Endothelial cell of umbilical vein (primary cell): ENCODE measurements at regions not wholly inside any gene's neighbourhood (a gene's known extent, or its start where the extent isn't known, plus 50 kb on each side); places are given as distances from the start of the nearest gene placed in this dataset.

Source experiments
- MYC ChIP-seq: IDR thresholded peaks from one replicate; pipeline ENCODE4 v1.6.1; 2011; ENCODE audit warnings: mild to moderate bottlenecking, low read depth, low read length
- POLR2AphosphoS5 ChIP-seq: IDR thresholded peaks from 2 replicates; pipeline ENCODE4 v1.6.1; 2012; ENCODE audit warnings: low read depth, mild to moderate bottlenecking, control low read depth, low read length, moderate library complexity; ENCODE audit not compliant: insufficient read depth

DNA sequence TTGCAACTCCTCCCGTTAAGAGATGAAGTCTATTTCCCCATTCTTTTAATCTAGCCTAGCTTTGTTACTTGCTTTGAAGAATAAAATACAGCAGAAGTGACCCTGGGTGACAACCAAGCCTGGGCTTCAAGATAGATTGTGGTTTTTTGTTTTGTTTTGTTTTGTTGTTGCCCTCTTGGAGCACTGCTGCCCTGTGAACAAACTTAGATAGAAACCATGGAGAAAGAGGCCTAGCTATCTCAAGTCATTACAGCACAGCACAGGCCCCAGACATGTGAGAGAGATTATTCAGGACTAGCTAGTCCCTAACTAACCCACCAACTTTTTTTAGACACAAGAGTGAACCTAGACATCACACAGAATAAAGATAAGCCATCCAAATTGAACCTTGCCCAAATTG is 475.2 kb downstream of the EPHA7 start:
- TF ChIP-seq MYC, result no peak
- no peak for TF ChIP-seq POLR2AphosphoS5
